Activated CD4-positive, alpha-beta T cell treated with anti-CD3 and anti-CD28 coated beads, Interleukin-2, amount 10 ng/mL, durations not matched to agents 7 days and 5 days (primary cell): ENCODE measurements at regions not wholly inside any gene's neighbourhood (a gene's known extent, or its start where the extent isn't known, plus 50 kb on each side); places are given as distances from the start of the nearest gene placed in this dataset.

ENCODE experiments used
- CTCF ChIA-PET: fragments of 350-600 bp; sonication (Branson Sonifier 250); formaldehyde crosslinking; loops from one replicate; lab custom pipeline; 2021; ENCODE audit warnings: antibody characterized with exemption; lab: Charles Lee
- POLR2A ChIA-PET: fragments of 350-600 bp; sonication (Branson Sonifier 250); formaldehyde crosslinking; loops from one replicate; lab custom pipeline; 2021; ENCODE audit warnings: antibody characterized with exemption; lab: Charles Lee
- DNase-seq: peaks from one replicate; pipeline ENCODE4 v3.0.0-alpha.2; 2020
- H3K27ac Mint-ChIP-seq: one replicate; pipeline ENCODE4 v1.8.0; 2021; ENCODE audit warnings: mild to moderate bottlenecking, moderate library complexity, mixed read lengths
- H3K27me3 Mint-ChIP-seq: one replicate; pipeline ENCODE4 v1.8.0; 2021; ENCODE audit warnings: mixed read lengths
- H3K36me3 Mint-ChIP-seq: one replicate; pipeline ENCODE4 v1.8.0; 2021; ENCODE audit warnings: low read depth, mixed read lengths
- H3K4me1 Mint-ChIP-seq: one replicate; pipeline ENCODE4 v1.8.0; 2021; ENCODE audit warnings: mixed read lengths
- H3K4me3 Mint-ChIP-seq: one replicate; pipeline ENCODE4 v1.8.0; 2021; ENCODE audit warnings: mild to moderate bottlenecking, moderate library complexity, mixed read lengths
- H3K9me3 Mint-ChIP-seq: one replicate; pipeline ENCODE4 v1.8.0; 2021; ENCODE audit warnings: mixed read lengths

GRCh38 chr16:6864671-6865070 is 468.0 kb upstream of the RBFOX1 start:
- Mint-ChIP-seq H3K4me3 (no peak overlapping the region), H3K9me3 (peaks cover 2% of the 10 kb centered on the region), H3K4me1 (no peaks in the 10 kb centered on the region), H3K36me3 (no peaks in the 10 kb centered on the region), H3K27ac (no peak overlapping the region), H3K27me3 (no peaks in the 10 kb centered on the region)
- POLR2A ChIA-PET: no interaction called here
- no peak for DNase-seq
- CTCF ChIA-PET: no interaction called here

- Mint-ChIP-seq H3K27me3 (no peaks in the 10 kb centered on the region), H3K36me3 (no peaks in the 10 kb centered on the region), H3K9me3 (peaks cover 2% of the 10 kb centered on the region), H3K27ac (no peak overlapping the region), H3K4me3 (no peak overlapping the region), H3K4me1 (no peaks in the 10 kb centered on the region)
- DNase-seq: no peak
- ChIA-PET CTCF (no interaction called here), POLR2A (no interaction called here)
Observed at GRCh38 chr16:6864244-6864643, 468.4 kb upstream of the RBFOX1 start.

- Mint-ChIP-seq H3K36me3 (no peaks in the 10 kb centered on the region), H3K27me3 (no peaks in the 10 kb centered on the region), H3K4me1 (no peaks in the 10 kb centered on the region), H3K27ac (no peak overlapping the region), H3K4me3 (no peak overlapping the region), H3K9me3 (peaks cover 2% of the 10 kb centered on the region)
- POLR2A ChIA-PET: no interaction called here
- DNase-seq: no peak
- CTCF ChIA-PET: no interaction called here
Observed at GRCh38 chr16:6863135-6863534, 469.5 kb upstream of the RBFOX1 start.

DNA sequence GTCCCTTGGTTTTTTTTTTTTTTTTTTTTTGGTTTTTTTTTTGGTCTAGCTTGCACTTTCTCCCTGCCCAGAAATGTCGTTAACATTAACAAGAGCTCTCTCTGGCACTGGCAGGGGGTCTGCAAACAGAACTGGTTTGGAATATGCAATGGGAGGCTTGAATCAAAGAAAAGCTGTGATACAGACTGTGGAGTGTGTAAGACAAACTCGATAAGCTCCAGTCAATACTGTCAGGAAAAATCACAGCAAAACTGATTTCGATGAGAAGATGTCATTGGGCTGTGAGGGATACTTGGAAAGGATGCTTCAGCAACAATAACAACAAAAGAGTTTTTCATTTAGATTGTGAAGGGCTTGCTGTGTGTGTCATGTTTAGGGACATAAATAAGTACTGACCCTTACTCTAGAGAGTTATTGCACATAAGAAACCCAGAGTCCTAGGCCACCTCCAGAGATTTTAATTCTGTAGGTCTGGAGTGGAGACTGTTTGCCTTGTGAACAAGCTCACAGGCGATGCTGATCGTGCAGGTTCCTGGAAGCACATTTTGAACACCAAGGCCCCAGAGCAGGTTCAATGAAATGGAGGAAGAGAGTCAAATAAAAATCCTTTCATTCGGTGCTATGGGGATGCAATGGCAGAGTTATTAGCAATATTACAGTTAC is 470.7 kb upstream of the RBFOX1 start:
- H3K36me3 Mint-ChIP-seq: no peaks in the 10 kb centered on the region
- DNase-seq: no peak
- H3K9me3 Mint-ChIP-seq: peaks cover 2% of the 10 kb centered on the region
- H3K4me1 Mint-ChIP-seq: no peaks in the 10 kb centered on the region
- H3K27me3 Mint-ChIP-seq: no peaks in the 10 kb centered on the region
- POLR2A ChIA-PET: no interaction called here
- H3K4me3 Mint-ChIP-seq: no peak overlapping the region
- CTCF ChIA-PET: no interaction called here
- no peak overlapping the region for H3K27ac Mint-ChIP-seq

DNA sequence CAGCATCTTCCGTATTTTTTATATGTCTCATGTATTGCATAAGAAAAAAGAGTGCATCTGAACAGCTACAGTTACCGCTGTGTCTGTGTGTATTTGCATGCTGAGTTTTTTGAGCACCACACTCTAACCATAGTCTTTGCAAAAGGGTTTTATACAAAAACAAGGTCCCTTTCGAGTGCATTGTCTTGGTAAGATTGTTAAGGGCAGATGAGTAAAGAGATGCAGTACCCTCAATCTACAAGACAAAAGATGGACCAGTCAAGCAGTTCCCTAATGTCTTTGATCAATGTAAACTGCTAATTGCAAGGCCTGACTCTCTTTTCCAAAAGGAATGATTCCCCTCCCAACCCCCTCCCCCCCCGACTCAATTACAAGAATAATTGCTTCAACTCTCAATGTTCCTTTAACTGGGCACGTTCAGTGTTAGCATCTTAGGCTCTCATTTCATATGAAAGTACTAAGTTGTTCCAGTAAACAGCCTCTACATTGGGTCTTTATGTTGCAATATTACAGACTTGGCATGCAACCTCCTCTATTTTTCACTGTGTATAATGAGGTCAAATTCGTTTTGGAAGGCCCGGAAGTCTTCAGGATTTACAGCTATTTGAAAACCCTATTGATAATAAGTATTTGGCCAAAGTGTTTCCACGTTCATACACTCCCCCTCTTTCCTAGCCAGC is 471.4 kb upstream of the RBFOX1 start:
- Mint-ChIP-seq H3K36me3 (no peaks in the 10 kb centered on the region), H3K9me3 (peaks cover 2% of the 10 kb centered on the region), H3K27ac (no peak overlapping the region), H3K4me3 (no peak overlapping the region), H3K4me1 (no peaks in the 10 kb centered on the region), H3K27me3 (no peaks in the 10 kb centered on the region)
- ChIA-PET POLR2A (no interaction called here), CTCF (no interaction called here)
- DNase-seq: no peak

DNA sequence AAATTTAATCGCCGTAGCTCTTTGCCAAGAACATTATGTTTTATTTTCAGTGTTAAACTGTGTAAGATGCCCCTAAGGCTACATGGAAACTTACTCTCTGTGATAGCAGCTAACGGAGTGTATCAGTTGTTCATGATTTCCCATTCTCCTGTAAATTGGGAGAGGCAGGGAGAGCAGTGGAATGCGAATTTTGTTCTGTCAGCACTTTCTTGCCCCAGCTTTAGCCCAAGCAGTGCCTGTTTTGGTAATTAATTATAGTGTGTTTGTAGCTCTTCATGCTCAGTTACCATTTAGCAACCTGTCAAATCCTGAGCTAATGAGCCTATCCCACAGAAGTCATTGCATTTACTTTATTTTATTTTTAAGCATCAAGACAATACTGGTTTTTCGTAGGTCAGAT is 475.1 kb upstream of the RBFOX1 start:
- Mint-ChIP-seq H3K4me1 (no peaks in the 10 kb centered on the region), H3K27ac (no peak overlapping the region), H3K9me3 (peaks cover 7% of the 10 kb centered on the region), H3K4me3 (no peak overlapping the region), H3K36me3 (no peaks in the 10 kb centered on the region), H3K27me3 (no peaks in the 10 kb centered on the region)
- ChIA-PET POLR2A (no interaction called here), CTCF (no interaction called here)
- no peak for DNase-seq

DNA sequence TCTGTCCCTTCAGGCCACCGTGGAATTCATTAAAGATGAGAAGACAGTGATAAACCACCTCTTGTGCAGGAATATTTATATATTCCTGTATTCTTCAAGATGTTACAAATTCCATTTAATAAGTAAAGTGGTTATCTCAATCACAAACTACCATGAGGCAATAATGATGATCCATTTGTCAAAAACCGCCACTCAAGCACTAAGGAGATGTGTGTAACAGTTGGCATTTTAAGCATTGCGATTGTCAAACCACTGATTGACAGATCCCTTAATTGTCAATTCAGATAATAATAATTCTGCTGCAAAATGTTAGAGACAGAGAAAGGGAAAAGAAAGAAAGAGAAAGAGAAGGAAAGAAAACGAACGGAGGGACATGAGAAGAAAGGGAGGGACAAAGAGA is 476.1 kb upstream of the RBFOX1 start:
- CTCF ChIA-PET: no interaction called here
- no peaks in the 10 kb centered on the region for H3K36me3 Mint-ChIP-seq
- no peak overlapping the region for H3K4me3 Mint-ChIP-seq
- no peaks in the 10 kb centered on the region for H3K4me1 Mint-ChIP-seq
- POLR2A ChIA-PET: no interaction called here
- peaks cover 11% of the 10 kb centered on the region for H3K9me3 Mint-ChIP-seq
- no peaks in the 10 kb centered on the region for H3K27me3 Mint-ChIP-seq
- no peak for DNase-seq
- no peak overlapping the region for H3K27ac Mint-ChIP-seq

DNA sequence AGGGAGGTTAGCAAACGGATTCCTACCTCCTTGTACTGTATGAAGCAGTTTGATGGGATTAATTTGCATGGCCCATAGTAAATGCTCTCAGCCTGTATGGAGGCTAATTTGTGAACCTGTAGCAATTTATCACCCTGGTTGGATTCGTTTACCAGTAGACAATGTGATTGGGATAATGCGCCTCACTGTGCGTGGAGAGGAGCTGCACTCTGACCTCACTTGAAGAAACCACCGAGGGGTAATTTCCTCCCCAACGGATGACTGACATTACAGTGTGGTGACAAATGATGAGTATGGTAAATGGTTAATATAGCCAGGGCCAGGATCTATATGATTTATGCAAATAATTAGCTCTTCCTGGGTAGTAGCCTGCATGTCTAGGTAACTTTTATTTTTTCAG is 479.1 kb upstream of the RBFOX1 start:
- H3K36me3 Mint-ChIP-seq: no peaks in the 10 kb centered on the region
- CTCF ChIA-PET: no interaction called here

GRCh38 chr16:6852643-6853225 is 479.9 kb upstream of the RBFOX1 start:
- Mint-ChIP-seq H3K9me3 (peaks cover 22% of the 10 kb centered on the region), H3K27me3 (no peaks in the 10 kb centered on the region), H3K4me3 (no peak overlapping the region), H3K4me1 (no peaks in the 10 kb centered on the region), H3K36me3 (no peaks in the 10 kb centered on the region), H3K27ac (no peak overlapping the region)
- no peak for DNase-seq
- CTCF ChIA-PET: no interaction called here
- POLR2A ChIA-PET: no interaction called here

More for the DNA sequence above, 479.1 kb upstream of the RBFOX1 start:
- Mint-ChIP-seq H3K4me3 (no peak overlapping the region), H3K4me1 (no peaks in the 10 kb centered on the region), H3K9me3 (peaks cover 19% of the 10 kb centered on the region), H3K27me3 (no peaks in the 10 kb centered on the region), H3K27ac (no peak overlapping the region)
- DNase-seq: no peak
- POLR2A ChIA-PET: no interaction called here

DNA sequence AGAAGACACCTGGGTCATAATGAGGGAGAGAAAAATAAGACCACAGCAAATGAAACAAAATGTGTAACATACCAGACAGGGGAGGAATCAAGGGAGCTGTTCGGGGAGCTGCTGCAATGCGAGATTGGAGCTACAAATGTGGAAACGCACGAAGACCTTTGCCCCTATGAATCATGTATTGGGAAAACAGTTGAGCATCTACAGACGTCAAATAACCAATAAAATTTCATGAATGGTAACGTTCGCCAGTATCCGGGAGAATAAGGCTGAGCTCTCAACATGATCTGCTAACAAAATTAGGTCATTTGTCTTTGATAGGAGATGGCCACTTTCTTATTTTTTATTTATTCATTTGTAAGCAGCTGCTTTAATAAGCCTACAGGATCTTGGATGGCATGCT is 486.2 kb upstream of the RBFOX1 start:
- H3K9me3 Mint-ChIP-seq: peaks cover 38% of the 10 kb centered on the region
- no peak overlapping the region for H3K27ac Mint-ChIP-seq
- DNase-seq: no peak
- H3K4me1 Mint-ChIP-seq: no peaks in the 10 kb centered on the region
- ChIA-PET CTCF (no interaction called here), POLR2A (no interaction called here)
- no peak overlapping the region for H3K4me3 Mint-ChIP-seq
- H3K27me3 Mint-ChIP-seq: no peaks in the 10 kb centered on the region
- H3K36me3 Mint-ChIP-seq: no peaks in the 10 kb centered on the region

GRCh38 chr16:6841392-6841791 is 491.3 kb upstream of the RBFOX1 start:
- Mint-ChIP-seq H3K27me3 (no peaks in the 10 kb centered on the region), H3K9me3 (peaks cover 36% of the 10 kb centered on the region), H3K4me3 (no peak overlapping the region), H3K4me1 (no peaks in the 10 kb centered on the region), H3K27ac (no peak overlapping the region), H3K36me3 (no peaks in the 10 kb centered on the region)
- ChIA-PET POLR2A (no interaction called here), CTCF (no interaction called here)
- no peak for DNase-seq

GRCh38 chr16:6837722-6838121 is 494.9 kb upstream of the RBFOX1 start:
- H3K9me3 Mint-ChIP-seq: peaks cover 15% of the 10 kb centered on the region
- DNase-seq: no peak
- H3K36me3 Mint-ChIP-seq: no peaks in the 10 kb centered on the region
- H3K4me1 Mint-ChIP-seq: no peaks in the 10 kb centered on the region
- CTCF ChIA-PET: no interaction called here
- no peaks in the 10 kb centered on the region for H3K27me3 Mint-ChIP-seq
- POLR2A ChIA-PET: no interaction called here
- no peak overlapping the region for H3K4me3 Mint-ChIP-seq
- no peak overlapping the region for H3K27ac Mint-ChIP-seq

- DNase-seq: no peak
- no peak overlapping the region for H3K4me3 Mint-ChIP-seq
- H3K27me3 Mint-ChIP-seq: no peaks in the 10 kb centered on the region
- POLR2A ChIA-PET: no interaction called here
- no peaks in the 10 kb centered on the region for H3K36me3 Mint-ChIP-seq
- H3K4me1 Mint-ChIP-seq: no peaks in the 10 kb centered on the region
- CTCF ChIA-PET: no interaction called here
- H3K27ac Mint-ChIP-seq: no peak overlapping the region
- peaks cover 15% of the 10 kb centered on the region for H3K9me3 Mint-ChIP-seq
Observed at GRCh38 chr16:6836766-6837165, 495.9 kb upstream of the RBFOX1 start.
